GM12878 (cell line): ENCODE measurements at regions not wholly inside any gene's neighbourhood (a gene's known extent, or its start where the extent isn't known, plus 50 kb on each side); places are given as distances from the start of the nearest gene placed in this dataset.

Experiments
- ATAC-seq: fragments of 200-7000 bp; cut with Tn5 transposase; 3 replicates; pipeline ENCODE4 v1.9.1; 2020; ENCODE audit warnings: mild to moderate bottlenecking, moderate library complexity
- BruUV-seq: library from RNA; stranded (reverse); fragments of 400-500 nt; replicated peaks from 2 replicates; lab custom pipeline; 2021; lab: Mats Ljungman, UMichigan
- CTCF ChIA-PET: fragments of 300-600 bp; sonication (Branson Sonifier 250); formaldehyde crosslinking; extraction: SDS; loops from one replicate; lab custom pipeline; 2021; ENCODE audit warnings: inconsistent platforms; lab: Yijun Ruan, JAX
- POLR2A ChIA-PET: fragments of 350-600 bp; formaldehyde crosslinking; extraction: SDS; loops from one replicate; lab custom pipeline; 2021; ENCODE audit warnings: inconsistent platforms; lab: Charles Lee
- RAD21 ChIA-PET: fragments of 300-600 bp; sonication (Branson Sonifier 250); formaldehyde crosslinking; loops from one replicate; lab custom pipeline; 2023; ENCODE audit warnings: antibody characterized with exemption; ENCODE audit not compliant: unreplicated experiment; lab: Charles Lee
- SMC1A ChIA-PET: fragments of 300-600 bp; sonication (Branson Sonifier 250); formaldehyde crosslinking; loops from one replicate; lab custom pipeline; 2023; ENCODE audit not compliant: unreplicated experiment, uncharacterized antibody; lab: Charles Lee
- DNase-seq: peaks from one replicate; pipeline ENCODE4 v3.0.0-alpha.2; 2011; ENCODE audit warnings: low read depth, low spot score
- FAIRE-seq: peaks from 3 replicates; lab custom pipeline; 2011; peaks lifted over from hg19 to GRCh38; lab: Jason Lieb, UNC
- H2AFZ ChIP-seq: 2 replicates; pipeline ENCODE4 v1.6.0; 2011; ENCODE audit warnings: low read depth, low read length, control low read depth; ENCODE audit not compliant: control insufficient read depth
- H3K27ac ChIP-seq: 2 replicates; pipeline ENCODE4 v1.5.1; 2011; ENCODE audit warnings: control low read depth; ENCODE audit not compliant: control insufficient read depth, insufficient read depth
- H3K27me3 ChIP-seq, 2 experiments: replicated peaks in 1 of 2; 2 replicates each; pipeline versions ENCODE4 v1.6.0 to v1.6.1; 2011; ENCODE audit warnings: low read length in 1 of 2; ENCODE audit not compliant: control insufficient read depth in 2 of 2, insufficient read depth in 2 of 2
- H3K36me3 ChIP-seq, 2 experiments: 2 replicates each; pipeline ENCODE4 v1.5.1; 2011; ENCODE audit warnings: low read length in 1 of 2; ENCODE audit not compliant: control insufficient read depth in 2 of 2, insufficient read depth in 2 of 2
- H3K4me1 ChIP-seq: 2 replicates; pipeline ENCODE4 v1.6.1; 2011; ENCODE audit warnings: mild to moderate bottlenecking, low read length, moderate library complexity, mixed read lengths; ENCODE audit not compliant: control insufficient read depth, insufficient read depth
- H3K4me2 ChIP-seq: 2 replicates; pipeline ENCODE4 v1.6.0; 2011; ENCODE audit warnings: control low read depth; ENCODE audit not compliant: control insufficient read depth, insufficient read depth
- H3K4me3 ChIP-seq: fragments of 200-600 bp; sonication (generic); 2 replicates; pipeline ENCODE4 v1.5.1; 2016
- H3K79me2 ChIP-seq: 2 replicates; pipeline ENCODE4 v1.6.0; 2011; ENCODE audit warnings: low read length; ENCODE audit not compliant: control insufficient read depth, insufficient read depth
- H3K9ac ChIP-seq: 2 replicates; pipeline ENCODE4 v1.8.0; 2011; ENCODE audit warnings: low read length, control low read depth, mixed read lengths; ENCODE audit not compliant: control insufficient read depth, insufficient read depth
- H3K9me3 ChIP-seq: replicated peaks from 3 replicates; pipeline ENCODE4 v1.5.1; 2011; ENCODE audit warnings: mild to moderate bottlenecking, low read length; ENCODE audit not compliant: control insufficient read depth, insufficient read depth
- H4K20me1 ChIP-seq: 2 replicates; pipeline ENCODE4 v1.6.0; 2011; ENCODE audit not compliant: control insufficient read depth, insufficient read depth
- CEBPB ChIP-seq, 2 experiments: fragments of 150-350 bp in 1 of 2; IDR thresholded peaks; 2 replicates each; pipeline ENCODE4 v1.6.1; 2012 to 2014; ENCODE audit warnings: low read depth in 2 of 2, low read length in 2 of 2, borderline replicate concordance in 1 of 2, inconsistent platforms in 1 of 2
- CREM ChIP-seq: IDR thresholded peaks from 2 replicates; pipeline ENCODE4 v1.6.1; 2014; ENCODE audit warnings: antibody characterized with exemption, low read depth
- CTCF ChIP-seq, 3 experiments: IDR thresholded peaks in 2 of 3; conservative IDR thresholded peaks in 1 of 3; 2 replicates each; pipeline ENCODE4 v1.5.1; 2011; ENCODE audit warnings: low read depth in 3 of 3, low read length in 3 of 3, mild to moderate bottlenecking in 3 of 3, control low read depth in 2 of 3, moderate library complexity in 2 of 3, inconsistent platforms in 1 of 3, mixed read lengths in 1 of 3; ENCODE audit not compliant: control insufficient read depth in 2 of 3, insufficient read depth in 1 of 3; ENCODE audit errors: extremely low read depth in 1 of 3
- E2F8 ChIP-seq: fragments of 450-650 bp; IDR thresholded peaks from 2 replicates; pipeline ENCODE4 v1.6.1; 2018; ENCODE audit warnings: mild to moderate bottlenecking, low read depth, moderate library complexity; ENCODE audit not compliant: partially characterized antibody
- FOXK2 ChIP-seq: fragments of 450-650 bp; IDR thresholded peaks from 2 replicates; pipeline ENCODE4 v1.6.1; 2017; ENCODE audit warnings: mild to moderate bottlenecking, moderate library complexity
- IRF3 ChIP-seq: fragments of 450-650 bp; IDR thresholded peaks from 2 replicates; pipeline ENCODE4 v1.6.1; 2014; ENCODE audit warnings: mild to moderate bottlenecking
- IRF4 ChIP-seq: IDR thresholded peaks from 2 replicates; pipeline ENCODE4 v1.6.1; 2011; ENCODE audit warnings: low read depth, low read length
- PAX5 ChIP-seq: IDR thresholded peaks from 2 replicates; pipeline ENCODE4 v1.6.1; 2011; ENCODE audit warnings: low read depth, low read length, borderline replicate concordance
- SKIL ChIP-seq: fragments of 450-650 bp; IDR thresholded peaks from 2 replicates; pipeline ENCODE4 v1.6.1; 2017; ENCODE audit warnings: mild to moderate bottlenecking, low read depth, inconsistent platforms; ENCODE audit not compliant: poor library complexity, severe bottlenecking
- ZBTB4 ChIP-seq: fragments of 450-650 bp; formaldehyde crosslinking; IDR thresholded peaks from 2 replicates; pipeline ENCODE4 v1.4.0; 2022; ENCODE audit warnings: mild to moderate bottlenecking, moderate library complexity
- WGBS: methylation state at CpG from one replicate; pipeline ENCODE4 v1.1.6; 2016; ENCODE audit warnings: low lambda C conversion rate; ENCODE audit not compliant: insufficient replicate concordance, insufficient coverage; ENCODE audit errors: missing lambda C conversion rate; 5-methylcytosine and 5-hydroxymethylcytosine counted together
- in situ Hi-C: fragments of 300-500 bp; cut with MboI; formaldehyde crosslinking; loops from 9 replicates; pipeline ENCODE4 v1.14.3; 2018; ENCODE audit warnings: mixed read lengths
- intact Hi-C: fragments of 100-400 bp; cut with micrococcal nuclease; formaldehyde crosslinking; loops from one replicate; pipeline ENCODE4 v1.14.2; 2022; ENCODE audit not compliant: unreplicated experiment

GRCh38 chr6:140579918-140580317 is 1205.5 kb upstream of the CITED2 start:
- Histone ChIP-seq H4K20me1 (no peaks in the 10 kb centered on the region), H3K27ac (no peak overlapping the region), H3K79me2 (no peaks in the 10 kb centered on the region), H3K9me3 (no peaks in the 10 kb centered on the region; the same call in 1 of the 3 replicates), H3K36me3 (no peaks in the 10 kb centered on the region), H3K4me3 (no peak overlapping the region)
- DNase-seq, result no peak
- intact Hi-C loops, result no loop called here
- FAIRE-seq, result no peak
- POLR2A ChIA-PET, result no interaction called here
- BruUV-seq, result no TSS peak
- no peak for TF ChIP-seq CEBPB (IDR thresholded peaks at IDR 0.05; ENCODE audit: borderline replicate concordance in 1 of 2, low read depth in 2 of 2, low read length in 2 of 2)
- TF ChIP-seq IRF3, result no peak
- TF ChIP-seq E2F8, result no peak
- TF ChIP-seq SKIL, result no peak
- no peak for TF ChIP-seq CTCF (IDR thresholded peaks at IDR 0.05 in 2 of 3, conservative IDR thresholded peaks at IDR 0.05 in 1 of 3; ENCODE audit: control insufficient read depth in 2 of 3, extremely low read depth in 1 of 3, insufficient read depth in 1 of 3, low read depth in 3 of 3, low read length in 3 of 3)
- no peak for TF ChIP-seq PAX5
- TF ChIP-seq CREM, result no peak
- no peak for TF ChIP-seq IRF4
- no peak for TF ChIP-seq ZBTB4 (CRISPR knock-in tag)
- no peak for TF ChIP-seq FOXK2
- TF ChIP-seq, all 136 proteins: peak for 0
- Histone ChIP-seq H3K27me3 (no peaks in the 10 kb centered on the region), H2AFZ (no peak overlapping the region), H3K9ac (no peak overlapping the region), H3K4me1 (no peaks in the 10 kb centered on the region), H3K4me2 (no peak overlapping the region)
- ChIA-PET CTCF (interaction anchor here (0.9 kb wide), 1 partner anchor 41 kb away, joined by 5 read pairs; no protein-coding TSS in a partner anchor), SMC1A (interaction anchor here (1.1 kb wide), 1 partner anchor 8 kb away, joined by 4 read pairs; no protein-coding TSS in a partner anchor), RAD21 (no interaction called here)
- in situ Hi-C loops, result no loop called here
- no peak for ATAC-seq
- 43% methylated on average over 1 of the region's 1 CpG for WGBS
